SKM-1 treated with dmso at 0.1 percent for 144 hours (cell line): ENCODE measurements at regions not wholly inside any gene's neighbourhood (a gene's known extent, or its start where the extent isn't known, plus 50 kb on each side); places are given as distances from the start of the nearest gene placed in this dataset.

Source experiments
- DNase-seq: peaks from one replicate; lab custom pipeline; 2025; ENCODE audit not compliant: unreplicated experiment; lab: John Stamatoyannopoulos, UW

DNA sequence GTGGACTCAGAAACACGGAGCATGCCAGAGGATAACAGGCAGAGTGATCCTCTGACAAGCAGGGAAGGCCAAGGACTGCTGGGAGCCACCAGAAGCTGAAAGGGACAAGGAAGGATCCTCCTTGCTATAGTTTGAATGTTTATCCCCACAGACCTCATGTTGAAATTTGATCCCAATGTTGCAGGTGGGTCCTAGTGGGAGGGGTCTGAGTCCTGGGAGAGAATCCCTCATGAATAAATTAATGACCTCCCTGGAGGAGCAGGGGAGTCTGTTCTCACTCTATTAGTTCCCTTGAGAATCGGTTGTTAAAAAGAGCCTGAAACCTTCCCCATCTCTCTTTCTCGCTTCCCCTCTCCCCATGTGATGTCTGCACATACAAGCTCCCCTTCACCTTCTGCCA is 124.4 kb downstream of the FBXO15 start:
- no peak for DNase-seq

DNA sequence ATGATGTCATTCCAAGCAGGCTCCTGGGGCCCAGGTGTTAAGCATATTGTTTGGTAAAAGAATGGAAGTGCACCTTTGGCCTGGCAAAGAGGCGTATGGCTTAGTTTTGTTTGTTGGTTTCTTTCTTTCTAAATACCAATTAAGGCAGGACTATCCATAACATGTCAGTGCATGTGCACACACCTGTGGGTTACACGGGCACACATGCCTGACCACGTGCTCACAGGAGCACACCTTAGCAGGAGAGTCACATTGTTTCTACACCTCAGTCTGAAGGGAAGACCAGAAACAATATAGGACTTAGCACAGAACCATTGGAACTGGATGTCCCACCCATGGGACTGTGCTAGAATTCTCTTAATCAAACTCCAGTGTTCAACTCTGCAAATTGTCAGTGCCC is 127.8 kb downstream of the FBXO15 start:
- no peak for DNase-seq

DNA sequence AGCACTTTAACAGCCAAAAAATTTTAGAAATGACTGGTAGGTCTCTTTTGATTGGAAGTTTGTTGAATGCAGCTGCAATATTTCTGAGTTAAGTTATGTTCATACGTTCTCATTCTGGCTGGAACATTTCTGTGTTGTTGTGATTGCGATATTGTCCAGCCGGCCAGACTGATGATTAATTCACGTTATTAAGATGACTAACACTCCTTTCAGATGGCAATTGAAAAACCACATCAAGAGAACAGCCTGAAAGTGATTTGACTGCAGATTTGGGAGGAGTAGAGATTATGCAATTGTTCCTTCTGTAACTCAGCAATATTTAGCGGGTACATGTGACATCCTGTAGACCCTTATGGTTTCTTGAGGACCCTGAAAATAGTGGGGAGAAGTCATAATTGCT is 133.7 kb downstream of the FBXO15 start:
- no peak for DNase-seq

DNA sequence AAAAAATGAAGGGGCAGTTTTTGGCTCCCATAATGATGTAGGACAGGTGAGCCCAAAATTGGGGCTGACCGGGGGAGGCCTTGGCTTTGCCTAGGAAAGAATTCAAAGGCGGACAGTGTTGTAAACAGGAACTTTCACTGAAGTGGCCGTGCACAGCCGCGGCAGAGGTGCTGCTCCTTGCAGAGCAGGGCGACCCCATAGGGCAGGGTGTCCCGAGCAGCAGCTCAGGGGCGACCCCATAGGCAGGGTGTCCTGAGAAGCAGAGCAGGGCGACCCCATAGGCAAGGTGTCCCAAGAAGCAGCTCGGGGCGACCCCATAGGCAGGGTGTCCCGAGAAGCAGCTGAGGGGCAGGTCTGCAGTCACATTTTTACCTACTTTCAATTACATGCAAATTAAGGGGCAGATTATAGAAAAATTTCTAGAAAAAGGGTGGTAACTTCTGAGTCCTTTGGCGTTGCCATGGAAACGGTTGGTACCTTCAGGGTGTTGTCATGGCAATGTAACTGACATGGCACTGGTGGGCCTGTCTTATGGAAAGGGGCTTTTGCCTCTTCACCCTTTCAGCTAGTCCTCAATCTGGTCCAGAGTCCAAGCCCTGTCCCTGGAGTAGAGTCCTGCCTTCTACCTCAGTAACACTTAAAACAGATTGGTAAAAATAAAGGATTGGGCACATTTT is 134.5 kb downstream of the FBXO15 start:
- DNase-seq, result no peak

DNA sequence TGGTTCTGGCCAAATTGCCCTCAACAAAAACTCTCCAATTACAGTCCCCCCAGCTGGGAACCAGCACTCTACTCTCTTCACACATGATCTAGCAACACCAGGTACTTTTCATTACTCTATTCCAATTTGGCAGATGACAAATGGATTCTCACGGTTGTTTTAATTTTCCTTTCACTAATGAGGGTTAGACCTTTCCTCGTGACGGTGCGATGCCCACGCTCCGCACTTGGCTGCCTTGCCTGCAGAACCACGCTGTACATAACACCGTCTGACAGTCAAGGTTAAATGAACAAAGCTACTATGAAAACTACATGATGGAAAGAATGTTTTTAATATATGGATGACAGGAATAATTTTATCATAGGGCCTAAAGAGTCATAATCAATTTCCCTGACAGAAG is 141.5 kb downstream of the FBXO15 start:
- DNase-seq, result no peak

DNA sequence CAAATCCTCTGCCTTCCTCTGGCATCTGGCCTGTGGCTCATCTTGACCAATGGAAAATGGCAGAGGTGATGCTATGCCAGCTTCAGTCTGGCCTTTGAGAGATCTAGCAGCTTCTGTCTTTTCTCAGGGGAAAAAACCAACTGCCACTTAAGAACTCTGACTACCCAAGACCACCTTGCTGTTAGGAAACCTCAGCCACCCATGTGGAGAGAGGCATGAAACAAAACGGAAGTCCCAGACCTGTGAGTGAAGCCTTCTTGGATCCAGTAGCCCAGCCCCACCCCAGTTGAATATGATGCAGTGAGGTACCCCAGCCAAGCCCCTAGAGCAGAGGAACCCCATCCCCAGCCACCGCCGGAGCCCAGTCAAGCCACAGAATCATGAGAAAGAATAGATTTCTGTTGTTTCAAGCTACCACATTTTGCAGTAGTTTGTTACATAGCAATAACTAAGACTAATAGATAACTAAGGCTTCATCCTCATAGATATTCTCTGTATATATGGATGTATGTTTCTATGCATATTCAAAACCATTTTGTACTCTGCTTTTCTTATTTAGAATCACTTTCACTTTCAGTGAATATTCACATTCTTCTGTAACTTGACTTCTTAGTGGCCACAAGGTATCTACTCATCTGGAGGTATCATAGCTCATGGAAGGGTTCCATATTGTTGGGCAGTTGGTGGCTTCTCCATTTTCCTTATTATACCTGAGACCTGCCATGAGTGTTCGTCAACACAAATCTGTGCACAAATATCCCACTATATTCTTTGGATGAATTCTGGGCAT is 142.1 kb downstream of the FBXO15 start:
- no peak for DNase-seq

DNA sequence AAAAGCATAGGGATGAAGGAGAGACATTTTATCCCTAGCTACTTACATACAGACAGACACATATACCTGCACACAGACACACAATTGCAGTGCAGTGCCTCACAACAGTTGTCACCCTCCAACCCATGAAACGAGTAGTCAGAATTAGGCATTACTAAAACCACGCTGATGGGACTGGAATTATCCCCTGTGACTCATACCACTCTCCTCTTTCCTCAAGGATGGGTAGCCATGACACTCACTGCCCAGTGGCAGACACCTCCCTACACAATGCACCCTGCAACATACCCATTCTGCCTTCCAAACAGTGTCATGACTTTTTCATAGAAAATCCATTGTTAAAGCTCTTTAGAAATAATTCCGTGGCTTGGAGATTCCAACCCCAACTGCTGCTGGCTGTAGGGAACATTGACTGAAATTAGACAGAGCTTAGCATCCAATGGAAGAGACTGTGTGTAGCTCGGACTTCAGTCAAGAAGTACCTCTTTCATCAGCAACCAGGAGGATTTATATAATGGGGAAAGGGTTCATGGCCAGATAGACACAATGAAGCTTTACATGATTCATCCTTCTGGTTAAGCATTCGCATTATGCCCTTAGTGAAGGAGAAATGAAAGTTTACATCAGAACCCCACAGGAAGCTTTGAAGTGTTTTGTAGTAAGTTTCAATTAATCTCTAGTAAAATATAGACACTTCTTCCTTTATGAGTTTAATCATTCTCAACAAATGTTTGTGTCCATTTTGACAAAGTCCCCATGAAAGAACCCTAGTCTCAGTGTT is 155.2 kb downstream of the FBXO15 start:
- no peak for DNase-seq

DNA sequence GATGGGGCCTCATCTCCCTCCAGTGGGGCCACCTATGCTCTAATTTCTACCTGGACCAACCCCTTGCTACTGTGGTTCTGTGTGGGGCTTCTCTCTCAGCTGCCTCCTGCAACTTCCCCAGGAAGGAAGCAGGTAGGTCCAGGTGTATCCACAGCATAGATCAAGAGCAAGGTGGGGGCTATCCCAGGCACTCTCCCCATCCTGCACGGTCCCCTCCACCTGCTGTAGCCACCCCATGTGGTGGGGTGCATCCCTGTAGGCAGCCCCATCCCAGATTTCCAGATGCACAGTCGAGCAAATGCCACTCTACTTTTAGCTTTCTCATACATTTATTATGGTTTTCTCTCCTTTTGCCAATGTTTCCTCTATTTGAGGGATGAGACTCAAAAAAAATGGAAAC is 156.1 kb downstream of the FBXO15 start:
- DNase-seq, result no peak

DNA sequence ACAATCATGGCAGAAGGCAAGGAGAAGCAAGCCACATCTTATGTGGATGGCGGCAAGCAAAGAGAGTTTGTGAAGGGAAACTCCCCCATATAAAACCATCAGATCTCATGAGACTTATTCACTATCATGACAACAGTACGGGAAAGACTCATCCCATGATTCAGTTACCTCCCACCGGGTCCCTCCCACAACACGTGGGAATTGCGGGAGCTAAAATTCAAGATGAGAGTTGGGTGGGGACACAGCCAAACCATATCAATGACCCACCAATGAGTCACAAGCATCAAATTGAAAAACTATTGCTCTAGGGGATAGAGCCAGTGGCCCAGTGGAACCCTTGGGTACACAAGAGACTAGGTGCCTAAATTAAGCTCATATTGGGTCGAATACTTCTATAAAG is 157.4 kb downstream of the FBXO15 start:
- DNase-seq, result no peak

DNA sequence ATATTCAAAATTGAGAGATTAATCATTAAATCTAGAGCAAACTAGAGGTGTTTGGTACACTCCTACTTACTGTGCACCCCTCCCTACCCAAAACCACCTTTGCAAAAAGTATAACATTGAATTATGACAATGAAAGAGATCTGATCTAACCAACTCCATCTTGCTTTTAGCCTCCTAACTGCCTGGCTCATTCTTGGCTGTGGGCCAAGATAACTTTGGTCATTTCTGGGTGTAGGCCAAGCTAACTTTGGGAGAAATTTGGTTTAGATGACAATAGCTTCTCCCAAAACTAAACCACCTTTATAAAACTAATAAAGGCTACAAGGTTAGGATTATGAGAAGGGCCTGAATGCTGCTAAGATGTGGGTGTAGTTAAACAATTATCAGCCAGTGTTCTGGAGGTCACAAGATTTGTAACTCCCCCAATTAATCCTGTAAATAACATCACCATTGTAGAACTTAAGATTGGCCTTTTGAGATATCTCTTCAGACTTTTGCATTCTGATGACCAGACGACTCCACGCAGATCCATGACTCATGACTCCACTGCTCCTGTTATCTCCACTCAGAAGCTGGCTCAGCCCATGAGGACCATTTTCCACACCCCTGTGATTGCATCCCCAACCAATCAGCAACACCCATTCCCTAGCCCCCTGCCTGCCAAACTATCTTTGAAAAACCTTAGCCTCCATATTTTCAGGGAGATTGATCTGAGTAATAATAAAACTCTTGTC is 160.2 kb downstream of the FBXO15 start:
- DNase-seq, result no peak

DNA sequence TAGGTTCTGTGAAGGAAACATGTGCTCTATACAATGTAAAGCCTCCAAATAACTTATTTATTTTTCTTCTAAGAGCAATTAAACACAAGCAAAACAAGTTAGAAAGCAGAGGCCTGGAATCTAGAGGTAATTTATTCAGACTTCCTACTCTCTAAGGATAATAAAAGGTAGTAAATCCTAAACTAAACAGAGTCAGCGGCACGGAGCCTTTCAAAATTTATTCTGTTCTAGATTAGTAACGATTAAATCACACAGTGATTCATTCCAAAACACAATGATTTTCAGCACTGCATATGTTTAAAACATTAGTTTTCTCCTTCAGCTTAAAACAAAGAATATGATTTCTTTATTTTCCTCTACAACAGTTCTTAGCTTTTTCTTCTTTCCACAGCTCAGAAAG is 160.9 kb downstream of the FBXO15 start:
- no peak for DNase-seq

DNA sequence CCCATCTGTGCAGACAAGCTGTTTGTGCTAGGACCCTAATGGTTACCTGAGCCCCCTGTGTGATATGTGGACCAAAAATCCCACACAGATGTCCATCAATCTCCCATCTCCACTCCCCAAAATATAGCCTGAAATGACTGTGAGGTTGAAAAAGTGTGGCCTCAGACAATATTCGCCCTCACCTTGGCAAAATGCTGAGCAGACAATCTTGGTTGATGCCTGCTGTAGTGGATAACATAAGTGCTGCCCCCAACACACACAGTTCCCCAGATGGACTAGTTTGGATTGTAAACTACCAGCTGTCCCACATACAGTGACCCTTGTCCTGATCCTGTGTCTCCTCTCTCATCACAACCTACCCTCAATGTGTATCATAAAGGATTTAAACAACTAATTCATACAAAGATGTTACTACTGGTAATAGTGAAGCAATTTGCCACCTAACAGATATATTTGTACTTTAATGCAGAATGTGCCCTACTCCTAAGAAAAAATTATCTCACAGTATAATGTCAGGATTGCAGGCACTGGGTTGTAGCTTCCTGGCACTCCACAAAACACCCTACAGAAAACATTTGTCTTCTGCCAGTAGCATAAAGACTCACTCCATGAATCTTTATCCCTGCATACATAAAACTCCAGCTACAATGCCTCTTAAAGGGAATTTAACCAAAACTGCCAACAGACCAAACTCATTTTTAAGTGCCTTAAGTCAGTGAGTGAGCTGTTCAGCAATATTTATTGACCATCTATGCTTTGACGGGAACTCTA is 161.6 kb downstream of the FBXO15 start:
- DNase-seq, result no peak

DNA sequence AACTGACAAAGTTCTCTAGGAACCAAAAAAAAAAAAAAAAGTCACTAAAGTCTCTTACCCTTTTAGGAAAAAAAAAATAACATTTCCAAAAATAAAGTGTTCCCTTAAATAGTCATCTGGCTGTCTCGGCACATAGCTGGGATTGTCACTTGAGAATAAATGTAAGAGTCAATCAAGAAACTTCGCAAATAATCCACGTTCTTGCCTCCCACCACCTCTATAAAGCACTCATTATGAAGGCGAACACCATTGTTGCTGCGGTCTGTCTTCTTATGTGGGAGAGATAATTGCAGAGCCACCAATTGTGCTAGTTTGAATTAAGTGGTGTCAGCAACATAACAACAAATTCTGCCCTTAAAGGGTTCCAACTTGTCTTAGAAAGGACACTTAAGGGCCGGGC is 163.7 kb downstream of the FBXO15 start:
- no peak for DNase-seq

DNA sequence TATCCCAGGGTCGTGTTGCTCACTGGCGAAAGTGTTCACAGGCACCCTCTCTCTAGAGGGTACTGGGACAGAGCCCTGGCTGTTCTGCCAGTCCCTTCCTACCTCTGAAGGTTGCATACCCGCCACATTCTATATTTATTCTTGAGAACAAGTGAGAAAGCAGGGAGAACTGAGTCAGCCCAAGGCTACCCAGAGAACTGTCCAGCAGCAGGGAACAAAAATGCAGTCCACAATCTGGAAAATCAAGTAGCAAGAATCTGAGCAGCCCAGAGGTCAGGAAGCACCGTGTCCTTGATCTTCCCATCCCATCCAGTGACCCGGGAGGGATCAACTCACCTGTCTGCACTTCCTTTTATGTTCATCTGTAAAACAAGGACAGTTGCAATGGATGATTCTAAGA is 164.1 kb downstream of the FBXO15 start:
- DNase-seq, result no peak

DNA sequence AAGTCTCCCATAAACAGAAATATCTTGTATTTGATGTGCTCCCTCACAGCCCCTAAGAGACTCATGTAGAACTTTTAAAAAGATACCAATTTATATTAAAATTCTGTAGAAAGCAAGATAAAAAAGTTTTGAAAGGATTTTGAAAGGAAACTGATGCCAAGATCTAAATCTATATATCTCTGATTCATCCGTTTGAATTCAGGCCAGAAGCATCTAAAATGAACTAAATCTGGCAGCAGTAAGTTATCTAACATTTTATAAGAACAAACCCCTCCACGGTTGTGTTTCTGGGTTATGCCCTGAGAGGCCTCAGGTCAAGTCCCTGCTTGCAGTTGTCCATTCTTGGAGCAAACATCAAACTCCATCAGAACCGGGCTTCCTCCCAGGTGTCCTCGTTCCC is 165.8 kb downstream of the FBXO15 start:
- DNase-seq, result no peak

DNA sequence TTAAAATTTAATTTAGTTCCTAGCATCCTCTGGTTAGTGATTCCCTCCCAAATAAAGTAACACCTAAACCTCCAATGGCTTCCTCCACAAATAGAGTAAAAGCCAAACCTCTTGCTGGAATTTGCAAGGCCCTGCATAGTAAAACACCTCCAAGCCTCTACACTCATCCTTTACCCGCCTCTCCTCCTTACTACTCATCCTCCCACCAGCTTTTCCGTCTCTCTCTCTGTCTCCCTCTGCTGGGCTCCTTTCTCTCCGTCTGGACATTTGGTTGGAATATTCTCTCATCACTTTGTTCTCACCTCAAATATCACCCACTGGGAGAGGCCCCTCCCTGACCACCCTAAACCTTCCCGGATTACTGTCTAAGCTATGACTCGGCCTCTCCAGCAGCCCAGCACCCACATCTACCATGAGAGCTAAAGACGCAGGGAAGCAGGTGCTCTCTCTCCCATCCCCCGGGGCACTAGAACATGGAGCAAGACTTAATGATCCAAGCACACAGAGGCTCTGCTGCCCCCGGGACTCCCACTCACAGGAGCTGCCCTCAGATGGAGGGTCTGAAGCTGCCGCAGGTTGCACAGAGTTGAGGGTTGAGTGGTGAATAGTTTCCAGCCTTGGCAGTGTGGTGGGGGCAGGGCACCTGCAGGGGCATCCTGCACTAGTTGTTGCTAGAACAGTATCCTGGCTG is 167.2 kb downstream of the FBXO15 start:
- no peak for DNase-seq

DNA sequence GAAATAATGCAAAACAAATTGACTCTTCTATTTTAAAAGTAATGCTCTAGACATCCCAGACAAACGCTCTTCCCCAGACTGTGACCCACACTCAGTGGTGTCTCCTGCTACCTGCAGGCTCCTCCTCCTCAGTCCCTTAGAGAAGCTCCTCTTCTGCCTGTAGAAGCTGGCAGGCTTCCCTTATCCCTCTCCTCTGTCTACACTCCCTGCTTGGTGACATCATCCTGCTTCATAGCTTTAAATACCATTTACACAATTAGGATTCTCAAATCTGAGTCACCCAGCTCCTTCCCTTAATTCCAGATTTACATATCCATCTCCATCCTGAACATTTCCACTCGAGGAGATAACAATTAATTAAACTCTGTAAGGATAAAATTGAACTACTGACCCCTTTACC is 167.9 kb downstream of the FBXO15 start:
- no peak for DNase-seq

DNA sequence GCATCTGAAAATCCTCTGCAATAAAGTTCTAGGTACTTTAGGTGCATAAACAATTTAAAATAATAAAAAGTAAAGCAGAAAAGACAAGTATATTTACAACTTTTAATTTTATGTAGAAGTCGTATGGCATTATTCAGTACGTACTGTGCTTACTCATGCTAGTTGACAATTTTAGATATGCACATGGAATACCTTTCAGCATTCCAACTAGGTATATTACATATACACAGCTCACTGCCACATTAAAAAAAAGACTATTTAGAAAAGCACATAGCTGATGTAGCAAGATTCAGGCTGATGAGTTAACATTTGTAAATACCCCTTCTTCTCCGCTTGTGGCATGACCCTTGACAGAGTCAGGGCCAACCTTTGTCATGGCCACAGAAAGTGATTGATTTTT is 171.2 kb downstream of the FBXO15 start:
- no peak for DNase-seq

DNA sequence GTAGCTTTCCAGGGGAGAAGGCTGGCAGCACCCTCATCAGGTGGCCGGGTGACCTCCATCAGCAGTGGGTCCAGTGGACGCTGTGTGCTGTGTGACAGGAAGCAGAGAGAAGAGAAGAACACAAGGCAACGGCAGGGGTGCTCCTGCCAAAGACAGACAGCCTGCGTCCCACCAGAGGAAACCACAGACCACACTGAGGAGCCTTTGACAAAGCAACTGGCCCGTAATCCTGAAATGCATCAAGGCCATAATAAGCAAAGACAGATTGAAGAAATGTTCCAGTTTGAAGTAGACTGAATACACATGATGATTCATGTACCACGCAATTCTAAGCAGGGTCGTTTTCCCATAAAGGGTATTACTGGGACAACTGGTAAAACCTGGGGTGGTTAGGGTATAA is 172.4 kb downstream of the FBXO15 start:
- no peak for DNase-seq

DNA sequence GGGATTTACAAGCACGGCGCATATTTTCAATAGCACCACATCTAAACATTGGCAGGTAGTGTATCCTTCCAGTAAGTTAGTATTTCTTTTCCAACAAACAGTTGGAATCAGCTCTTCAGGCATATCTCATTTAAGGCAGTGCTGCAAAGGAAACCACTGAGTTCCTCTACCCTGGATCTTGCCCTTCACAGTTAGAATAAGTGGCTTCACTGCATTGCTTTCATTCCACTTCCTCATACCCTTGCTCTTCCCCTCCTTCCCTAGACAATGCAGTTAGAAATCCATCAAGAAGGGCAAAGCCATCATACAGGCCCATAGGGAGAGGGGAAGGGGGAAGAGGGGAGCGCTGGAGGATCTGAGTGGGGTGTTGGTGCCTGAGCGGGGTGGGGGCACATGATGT is 173.7 kb downstream of the FBXO15 start:
- peak; percentile 20 for DNase-seq
